MM.1S (cell line): ENCODE measurements at regions not wholly inside any gene's neighbourhood (a gene's known extent, or its start where the extent isn't known, plus 50 kb on each side); places are given as distances from the start of the nearest gene placed in this dataset.

ENCODE experiments used
- DNase-seq: peaks from one replicate; pipeline ENCODE4 v3.0.0-alpha.2; 2015
- H2AFZ ChIP-seq: fragments of 300-600 bp; sonication (generic); 2 replicates; pipeline ENCODE4 v1.6.0; 2016; ENCODE audit warnings: antibody characterized with exemption, low read length
- H3F3A ChIP-seq: fragments of 300-600 bp; sonication (generic); 2 replicates; pipeline ENCODE4 v1.6.1; 2016; ENCODE audit warnings: mild to moderate bottlenecking, antibody characterized with exemption, low read length, moderate library complexity, mixed read lengths; ENCODE audit not compliant: insufficient read depth
- H3K27ac ChIP-seq: fragments of 300-600 bp; sonication (generic); 2 replicates; pipeline ENCODE4 v1.5.1; 2016; ENCODE audit warnings: mild to moderate bottlenecking, low read length
- H3K27me3 ChIP-seq: fragments of 300-600 bp; sonication (generic); replicated peaks from 2 replicates; pipeline ENCODE4 v1.6.0; 2016; ENCODE audit warnings: low read length; ENCODE audit not compliant: insufficient read depth
- H3K36me3 ChIP-seq: fragments of 300-600 bp; sonication (generic); replicated peaks from 2 replicates; pipeline ENCODE4 v1.6.1; 2016; ENCODE audit warnings: mild to moderate bottlenecking, low read length, mixed read lengths; ENCODE audit not compliant: insufficient read depth
- H3K4me1 ChIP-seq: fragments of 300-600 bp; sonication (generic); 2 replicates; pipeline ENCODE4 v1.6.1; 2016; ENCODE audit warnings: low read length, mixed read lengths
- H3K4me2 ChIP-seq: fragments of 300-600 bp; sonication (generic); 2 replicates; pipeline ENCODE4 v1.6.0; 2016; ENCODE audit warnings: low read depth, low read length
- H3K4me3 ChIP-seq: fragments of 300-600 bp; sonication (generic); 2 replicates; pipeline ENCODE4 v1.5.1; 2016; ENCODE audit warnings: low read length, mixed read lengths
- H3K79me2 ChIP-seq: fragments of 300-600 bp; sonication (generic); 2 replicates; pipeline ENCODE4 v1.6.1; 2016; ENCODE audit warnings: mixed run types, low read length, mixed read lengths
- H3K9ac ChIP-seq: fragments of 300-600 bp; sonication (generic); 2 replicates; pipeline ENCODE4 v1.6.1; 2016; ENCODE audit warnings: low read length, mixed read lengths
- H3K9me2 ChIP-seq: fragments of 300-600 bp; sonication (generic); replicated peaks from 2 replicates; pipeline ENCODE4 v1.6.1; 2016; ENCODE audit warnings: mild to moderate bottlenecking, low read length, mixed read lengths; ENCODE audit not compliant: insufficient read depth
- H3K9me3 ChIP-seq: fragments of 300-600 bp; sonication (generic); replicated peaks from 2 replicates; pipeline ENCODE4 v1.6.1; 2016; ENCODE audit warnings: mild to moderate bottlenecking, low read length, mixed read lengths; ENCODE audit not compliant: insufficient read depth
- H4K20me1 ChIP-seq: fragments of 300-600 bp; sonication (generic); 2 replicates; pipeline ENCODE4 v1.6.1; 2016; ENCODE audit warnings: mild to moderate bottlenecking, low read length, moderate library complexity, mixed read lengths; ENCODE audit not compliant: insufficient read depth
- CTCF ChIP-seq: fragments of 300-600 bp; sonication (generic); IDR thresholded peaks from 2 replicates; pipeline ENCODE4 v1.5.1; 2016; ENCODE audit warnings: antibody characterized with exemption, low read length, mixed read lengths
- EZH2 ChIP-seq: fragments of 300-600 bp; sonication (generic); optimal IDR thresholded peaks from 2 replicates; pipeline ENCODE3; 2017; ENCODE audit warnings: low read depth, mild to moderate bottlenecking, antibody characterized with exemption, low read length, mixed read lengths
- EZH2phosphoT487 ChIP-seq: fragments of 300-600 bp; sonication (generic); IDR thresholded peaks from 2 replicates; pipeline ENCODE4 v1.6.1; 2018; ENCODE audit warnings: antibody characterized with exemption, low read length

GRCh38 chrX:115362334-115363095, 73.0 kb downstream of the LUZP4 start:
- no peak for TF ChIP-seq EZH2
- Histone ChIP-seq H3K36me3 (no peaks in the 10 kb centered on the region), H3K9me2 (no peaks in the 10 kb centered on the region), H3K4me2 (no peak overlapping the region), H3K4me1 (no peaks in the 10 kb centered on the region), H3K27me3 (no peaks in the 10 kb centered on the region), H3K79me2 (no peaks in the 10 kb centered on the region), H3K9ac (no peak overlapping the region), H3K9me3 (no peaks in the 10 kb centered on the region), H2AFZ (no peak overlapping the region), H3F3A (no peaks in the 10 kb centered on the region), H4K20me1 (no peaks in the 10 kb centered on the region), H3K4me3 (no peak overlapping the region), H3K27ac (no peak overlapping the region)
- DNase-seq, result peak; percentile 23

GRCh38 chrX:115363372-115363771, 73.9 kb downstream of the LUZP4 start:
- TF ChIP-seq EZH2phosphoT487 (no peak), EZH2 (no peak), CTCF (no peak)
- no peaks in the 10 kb centered on the region for H3K79me2 ChIP-seq
- no peaks in the 10 kb centered on the region for H3F3A ChIP-seq
- no peak overlapping the region for H3K27ac ChIP-seq
- no peaks in the 10 kb centered on the region for H3K36me3 ChIP-seq
- H2AFZ ChIP-seq, result no peak overlapping the region
- H3K27me3 ChIP-seq, result no peaks in the 10 kb centered on the region
- no peaks in the 10 kb centered on the region for H3K9me2 ChIP-seq
- no peak overlapping the region for H3K4me3 ChIP-seq
- no peaks in the 10 kb centered on the region for H3K4me1 ChIP-seq
- H3K9me3 ChIP-seq, result no peaks in the 10 kb centered on the region
- DNase-seq, result no peak
- H4K20me1 ChIP-seq, result no peaks in the 10 kb centered on the region
- H3K9ac ChIP-seq, result no peak overlapping the region
- no peak overlapping the region for H3K4me2 ChIP-seq

DNA sequence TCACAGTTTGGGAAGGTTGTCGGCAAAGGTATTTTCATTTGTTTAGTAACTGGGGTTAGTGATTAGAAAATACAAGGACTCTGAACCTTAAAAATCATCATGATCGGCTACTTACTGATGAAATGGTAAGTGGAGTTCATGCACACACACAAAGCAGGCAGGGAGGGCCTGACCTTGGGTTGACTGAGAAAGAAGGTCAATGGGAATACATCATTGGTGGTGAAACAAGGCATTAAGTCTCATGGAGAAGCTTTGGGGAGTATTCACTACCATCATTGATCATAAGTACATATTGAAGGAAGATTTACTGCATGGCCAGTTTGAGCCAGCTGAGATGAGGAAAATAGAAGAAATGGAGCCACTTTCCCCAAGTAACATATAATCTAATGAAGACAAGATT, 74.4 kb downstream of the LUZP4 start:
- Histone ChIP-seq H3K9me2 (no peaks in the 10 kb centered on the region), H3K9me3 (no peaks in the 10 kb centered on the region), H4K20me1 (no peaks in the 10 kb centered on the region), H2AFZ (no peak overlapping the region), H3K4me3 (no peak overlapping the region), H3K79me2 (no peaks in the 10 kb centered on the region), H3F3A (no peaks in the 10 kb centered on the region), H3K27ac (no peak overlapping the region), H3K9ac (no peak overlapping the region), H3K4me2 (no peak overlapping the region), H3K4me1 (no peaks in the 10 kb centered on the region), H3K27me3 (no peaks in the 10 kb centered on the region), H3K36me3 (no peaks in the 10 kb centered on the region)
- DNase-seq, result no peak
- no peak for TF ChIP-seq EZH2phosphoT487
- TF ChIP-seq CTCF, result no peak
- TF ChIP-seq EZH2, result no peak

DNA sequence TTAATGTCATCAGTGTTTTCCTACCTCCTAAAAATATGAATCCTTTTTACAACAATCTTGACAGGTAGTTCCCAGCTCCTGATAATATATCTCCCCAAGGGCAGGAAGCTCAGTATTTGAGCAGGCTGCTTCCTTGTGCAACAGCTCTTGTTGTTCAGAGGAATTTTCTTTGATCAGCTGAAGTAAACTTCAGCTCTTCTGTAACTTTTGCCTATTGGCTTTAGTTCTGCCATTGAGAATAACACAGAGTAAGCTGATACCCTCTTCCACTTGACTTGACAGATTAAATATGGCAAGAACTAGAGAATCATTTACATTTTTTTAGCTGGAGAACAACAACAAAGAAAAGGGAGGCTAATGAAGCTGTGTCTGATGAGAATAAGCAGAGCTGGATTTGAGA, 75.2 kb downstream of the LUZP4 start:
- Histone ChIP-seq H3K27me3 (no peaks in the 10 kb centered on the region), H3K4me1 (no peaks in the 10 kb centered on the region), H3K36me3 (no peaks in the 10 kb centered on the region), H3K4me2 (no peak overlapping the region), H3K9me3 (no peaks in the 10 kb centered on the region), H3F3A (no peaks in the 10 kb centered on the region), H3K9me2 (no peaks in the 10 kb centered on the region), H2AFZ (no peak overlapping the region), H3K79me2 (no peaks in the 10 kb centered on the region), H4K20me1 (no peaks in the 10 kb centered on the region), H3K9ac (no peak overlapping the region), H3K27ac (no peak overlapping the region), H3K4me3 (no peak overlapping the region)
- TF ChIP-seq EZH2 (no peak), EZH2phosphoT487 (no peak), CTCF (no peak)
- DNase-seq, result no peak
